ENCODE measurements at regions not wholly inside any gene's neighbourhood (a gene's known extent, or its start where the extent isn't known, plus 50 kb on each side); places are given as distances from the start of the nearest gene placed in this dataset.

GRCh38 chr1:227422581-227422980 is 104.3 kb upstream of the CDC42BPA start:
- DNase-seq (ENCODE audit: low read depth in 1 of 2, low spot score in 1 of 2): no peak
- Histone ChIP-seq H3K4me3 (replicated peaks; ENCODE audit: insufficient read depth, low read length) (no peak overlapping the region), H3K27me3 (ENCODE audit: insufficient read depth, poor library complexity, severe bottlenecking) (no peaks in the 10 kb centered on the region), H3K27ac (replicated peaks) (no peak overlapping the region)
- TF ChIP-seq POLR2AphosphoS5 (IDR thresholded peaks at IDR 0.05; ENCODE audit: low read depth) (no peak), GABPA (IDR thresholded peaks at IDR 0.05; ENCODE audit: low read depth) (no peak), SPI1 (IDR thresholded peaks at IDR 0.05; ENCODE audit: borderline replicate concordance, low read depth) (no peak), REST (IDR thresholded peaks at IDR 0.05; ENCODE audit: insufficient replicate concordance, low read depth) (no peak), CTCF (IDR thresholded peaks at IDR 0.05; ENCODE audit: insufficient read depth, low read length) (no peak)

GRCh38 chr1:227420147-227420546 is 101.9 kb upstream of the CDC42BPA start:
- TF ChIP-seq SPI1 (IDR thresholded peaks at IDR 0.05; ENCODE audit: borderline replicate concordance, low read depth): no peak
- TF ChIP-seq REST (IDR thresholded peaks at IDR 0.05; ENCODE audit: insufficient replicate concordance, low read depth): no peak
- TF ChIP-seq CTCF (IDR thresholded peaks at IDR 0.05; ENCODE audit: insufficient read depth, low read length): no peak
- no peak for DNase-seq (ENCODE audit: low read depth in 1 of 2, low spot score in 1 of 2)
- Histone ChIP-seq H3K4me3 (replicated peaks; ENCODE audit: insufficient read depth, low read length) (no peak overlapping the region), H3K27me3 (ENCODE audit: insufficient read depth, poor library complexity, severe bottlenecking) (peaks cover 3% of the 10 kb centered on the region), H3K27ac (replicated peaks) (no peak overlapping the region)

DNA sequence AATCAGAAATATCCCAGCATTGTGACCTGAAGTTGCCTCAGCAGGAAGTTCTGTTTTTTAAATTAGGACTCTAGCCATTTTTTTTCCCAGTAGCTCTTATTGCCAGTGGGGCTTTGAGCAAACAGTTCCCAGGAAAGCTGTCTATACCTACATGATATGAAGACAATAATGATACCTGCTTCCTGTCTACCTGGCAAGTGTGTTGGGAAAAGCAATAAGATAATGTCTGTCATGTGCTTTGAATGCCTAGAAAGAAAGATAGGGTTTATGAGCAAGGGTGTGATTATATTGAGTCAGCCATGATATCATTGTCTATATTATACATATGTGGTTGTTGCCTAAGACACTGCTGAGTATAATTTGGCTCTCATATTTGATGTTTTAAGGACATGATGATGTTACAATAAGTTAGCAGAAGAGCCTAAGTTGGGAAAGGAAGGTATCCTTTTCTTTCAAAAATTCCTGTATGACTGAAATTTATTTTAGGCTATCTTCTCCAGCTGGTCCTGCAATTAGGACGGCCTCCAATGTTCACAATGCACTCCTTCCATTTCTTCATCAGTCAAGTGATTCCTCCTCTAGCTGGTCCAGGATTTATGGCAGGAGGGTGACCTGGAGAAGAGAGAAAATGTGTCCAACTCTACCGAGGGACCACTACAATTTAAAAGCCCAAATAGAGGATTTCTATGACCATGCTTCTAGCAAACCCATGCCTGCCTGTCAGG is 99.6 kb upstream of the CDC42BPA start:
- H3K27me3 ChIP-seq (ENCODE audit: insufficient read depth, poor library complexity, severe bottlenecking): peaks cover 3% of the 10 kb centered on the region
- no peak overlapping the region for H3K4me3 ChIP-seq (replicated peaks; ENCODE audit: insufficient read depth, low read length)
- H3K27ac ChIP-seq (replicated peaks): no peak overlapping the region
- no peak for TF ChIP-seq CTCF (IDR thresholded peaks at IDR 0.05; ENCODE audit: insufficient read depth, low read length)
- no peak for TF ChIP-seq POLR2AphosphoS5 (IDR thresholded peaks at IDR 0.05; ENCODE audit: low read depth)
- TF ChIP-seq REST (IDR thresholded peaks at IDR 0.05; ENCODE audit: insufficient replicate concordance, low read depth): no peak
- no peak for TF ChIP-seq SPI1 (IDR thresholded peaks at IDR 0.05; ENCODE audit: borderline replicate concordance, low read depth)
- no peak for TF ChIP-seq GABPA (IDR thresholded peaks at IDR 0.05; ENCODE audit: low read depth)
- DNase-seq (ENCODE audit: low read depth in 1 of 2, low spot score in 1 of 2): no peak

Data from HL-60 (cell line).